ENCODE measurements at regions not wholly inside any gene's neighbourhood (a gene's known extent, or its start where the extent isn't known, plus 50 kb on each side); places are given as distances from the start of the nearest gene placed in this dataset.

DNA sequence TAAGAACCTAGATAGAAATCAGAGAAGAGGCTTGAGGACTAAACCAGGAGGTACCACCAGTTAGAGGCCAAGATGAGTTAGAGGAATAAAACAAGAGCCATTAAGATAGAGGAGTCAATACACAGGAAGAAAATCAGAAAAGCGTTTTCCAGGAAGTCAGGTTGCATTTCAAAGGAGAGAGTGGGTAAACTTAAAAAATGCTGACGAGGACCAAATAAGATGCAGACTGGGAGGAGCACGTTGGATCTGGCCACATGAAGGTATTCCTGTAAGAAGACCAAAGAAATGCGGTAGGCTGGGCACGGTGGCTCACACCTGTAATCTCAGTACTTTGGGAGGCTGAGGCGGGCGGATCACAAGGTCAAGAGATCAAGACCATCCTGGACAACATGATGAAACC, 533.1 kb upstream of the TENM3 start:
- intact Hi-C loops (cut with DNase I; ENCODE audit: low total_unique reads): no loop called here
- no peak for DNase-seq (ENCODE audit: low spot score in 2 of 2)
- TF ChIP-seq, protein P1, sequence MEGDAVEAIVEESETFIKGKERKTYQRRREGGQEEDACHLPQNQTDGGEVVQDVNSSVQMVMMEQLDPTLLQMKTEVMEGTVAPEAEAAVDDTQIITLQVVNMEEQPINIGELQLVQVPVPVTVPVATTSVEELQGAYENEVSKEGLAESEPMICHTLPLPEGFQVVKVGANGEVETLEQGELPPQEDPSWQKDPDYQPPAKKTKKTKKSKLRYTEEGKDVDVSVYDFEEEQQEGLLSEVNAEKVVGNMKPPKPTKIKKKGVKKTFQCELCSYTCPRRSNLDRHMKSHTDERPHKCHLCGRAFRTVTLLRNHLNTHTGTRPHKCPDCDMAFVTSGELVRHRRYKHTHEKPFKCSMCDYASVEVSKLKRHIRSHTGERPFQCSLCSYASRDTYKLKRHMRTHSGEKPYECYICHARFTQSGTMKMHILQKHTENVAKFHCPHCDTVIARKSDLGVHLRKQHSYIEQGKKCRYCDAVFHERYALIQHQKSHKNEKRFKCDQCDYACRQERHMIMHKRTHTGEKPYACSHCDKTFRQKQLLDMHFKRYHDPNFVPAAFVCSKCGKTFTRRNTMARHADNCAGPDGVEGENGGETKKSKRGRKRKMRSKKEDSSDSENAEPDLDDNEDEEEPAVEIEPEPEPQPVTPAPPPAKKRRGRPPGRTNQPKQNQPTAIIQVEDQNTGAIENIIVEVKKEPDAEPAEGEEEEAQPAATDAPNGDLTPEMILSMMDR (IDR thresholded peaks at IDR 0.05): no peak
- no peak for TF ChIP-seq POLR2A (IDR thresholded peaks at IDR 0.05)
- 92% methylated on average over 7 of the region's 7 CpGs for WGBS, 2 donors
- H3K4me3 ChIP-seq (ENCODE audit: low read depth, poor library complexity, severe bottlenecking): no peak overlapping the region

DNA sequence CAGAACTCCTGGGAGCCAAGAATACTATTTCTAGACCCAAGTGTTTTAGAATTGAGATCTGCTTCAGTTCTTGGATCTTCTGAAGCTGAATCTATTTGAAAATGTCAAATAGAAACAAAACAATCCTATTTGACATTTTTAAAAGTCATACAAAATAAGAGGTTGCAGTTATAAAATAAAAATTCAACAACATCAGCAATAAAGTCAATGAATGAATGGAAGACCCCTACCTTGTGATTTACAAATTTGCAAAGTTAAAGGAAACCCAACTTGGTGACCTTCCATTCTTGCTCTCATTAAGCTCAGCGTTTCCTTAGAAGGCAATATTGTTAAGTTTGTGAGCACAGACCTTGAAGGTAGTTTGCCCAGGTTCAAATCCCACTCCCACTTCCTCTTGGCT, 531.8 kb upstream of the TENM3 start:
- 72 to 83% methylated on average over 1 of the region's 1 CpG for WGBS, 2 donors
- intact Hi-C loops (cut with DNase I; ENCODE audit: low total_unique reads): no loop called here
- TF ChIP-seq, protein P1 (IDR thresholded peaks at IDR 0.05): no peak
- TF ChIP-seq POLR2A (IDR thresholded peaks at IDR 0.05): no peak
- no peak for DNase-seq (ENCODE audit: low spot score in 2 of 2)
- no peak overlapping the region for H3K4me3 ChIP-seq (ENCODE audit: low read depth, poor library complexity, severe bottlenecking)

DNA sequence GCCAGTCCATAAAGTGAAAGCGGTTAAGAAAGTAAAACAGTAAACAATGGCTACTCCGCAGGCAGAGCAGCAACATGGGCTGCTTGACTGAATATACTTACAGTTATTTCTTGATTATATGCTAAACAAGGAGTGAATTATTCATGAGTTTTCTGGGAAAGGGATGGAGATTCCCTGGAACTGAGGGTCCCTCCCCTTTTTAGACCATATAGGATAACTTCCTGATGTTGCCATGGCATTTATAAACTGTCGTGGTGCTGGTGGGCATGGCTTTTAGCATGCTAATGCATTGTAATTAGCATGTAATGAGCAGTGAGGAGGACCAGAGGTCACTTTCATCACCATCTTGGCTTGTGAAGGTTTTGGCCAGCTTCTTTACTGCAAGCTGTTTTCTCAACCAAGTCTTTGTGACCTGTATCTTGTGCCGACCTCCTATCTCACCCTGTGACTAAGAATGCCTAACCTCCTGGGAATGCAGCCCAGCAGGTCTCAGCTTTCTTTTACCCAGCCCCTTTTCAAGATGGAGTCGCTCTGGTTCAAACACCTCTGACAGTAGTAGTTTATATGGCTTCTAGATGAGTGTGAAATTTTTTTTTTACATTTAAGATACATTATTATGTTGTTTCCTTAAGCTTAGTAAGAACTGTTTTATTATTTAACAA, 514.8 kb upstream of the TENM3 start:
- TF ChIP-seq, protein P1 (IDR thresholded peaks at IDR 0.05): no peak
- no peak for TF ChIP-seq POLR2A (IDR thresholded peaks at IDR 0.05)
- intact Hi-C loops (cut with DNase I; ENCODE audit: low total_unique reads): no loop called here
- no peak overlapping the region for H3K4me3 ChIP-seq (ENCODE audit: low read depth, poor library complexity, severe bottlenecking)
- WGBS, 2 donors: 59 to 73% methylated on average over 5 of the region's 5 CpGs
- DNase-seq (ENCODE audit: low spot score in 2 of 2): no peak

DNA sequence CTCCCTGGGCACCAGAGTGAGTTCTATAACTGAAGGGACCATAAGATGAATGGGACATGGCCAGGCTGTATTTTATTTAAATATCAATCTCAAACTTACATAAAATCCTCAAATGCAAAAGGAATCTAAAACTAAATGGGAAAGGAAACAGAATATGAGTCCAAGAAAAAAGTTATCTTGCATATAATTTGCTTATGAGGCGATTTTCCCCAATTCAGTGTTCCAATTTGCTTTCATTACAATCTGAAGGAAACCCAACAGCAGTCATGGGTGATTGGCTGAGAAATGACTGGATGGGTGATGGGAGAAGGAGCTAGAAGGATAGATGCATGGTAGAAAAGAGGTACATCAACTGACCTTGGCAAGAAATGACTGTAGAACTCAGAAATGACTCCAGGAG, 511.3 kb upstream of the TENM3 start:
- TF ChIP-seq POLR2A (IDR thresholded peaks at IDR 0.05): no peak
- TF ChIP-seq, protein P1 (IDR thresholded peaks at IDR 0.05): no peak
- no peak for DNase-seq (ENCODE audit: low spot score in 2 of 2)
- intact Hi-C loops (cut with DNase I; ENCODE audit: low total_unique reads): no loop called here
- no peak overlapping the region for H3K4me3 ChIP-seq (ENCODE audit: low read depth, poor library complexity, severe bottlenecking)
- 82 to 83% methylated on average over 1 of the region's 1 CpG for WGBS, 2 donors

DNA sequence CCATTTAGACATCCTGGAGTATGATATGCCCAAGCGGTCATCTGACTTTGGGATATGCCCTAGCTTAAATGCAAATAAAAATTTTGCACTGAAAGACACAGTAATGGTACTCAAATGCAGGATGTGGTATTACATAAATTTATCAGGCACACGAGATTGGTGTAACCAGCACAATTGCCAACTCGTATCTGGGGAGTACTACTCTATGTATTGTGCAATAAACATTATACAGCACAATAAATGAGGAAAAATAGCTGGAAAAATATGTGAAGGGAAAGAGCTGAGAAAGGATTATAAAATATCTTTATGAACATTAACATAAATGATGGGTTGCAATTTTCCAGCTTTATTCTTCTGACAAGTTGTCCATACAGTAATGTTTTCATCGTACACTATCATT, 505.5 kb upstream of the TENM3 start:
- DNase-seq (ENCODE audit: low spot score in 2 of 2): no peak
- intact Hi-C loops (cut with DNase I; ENCODE audit: low total_unique reads): no loop called here
- TF ChIP-seq, protein P1 (IDR thresholded peaks at IDR 0.05): no peak
- no peak for TF ChIP-seq POLR2A (IDR thresholded peaks at IDR 0.05)
- H3K4me3 ChIP-seq (ENCODE audit: low read depth, poor library complexity, severe bottlenecking): no peak overlapping the region
- 80 to 82% methylated on average over 4 of the region's 4 CpGs for WGBS, 2 donors

DNA sequence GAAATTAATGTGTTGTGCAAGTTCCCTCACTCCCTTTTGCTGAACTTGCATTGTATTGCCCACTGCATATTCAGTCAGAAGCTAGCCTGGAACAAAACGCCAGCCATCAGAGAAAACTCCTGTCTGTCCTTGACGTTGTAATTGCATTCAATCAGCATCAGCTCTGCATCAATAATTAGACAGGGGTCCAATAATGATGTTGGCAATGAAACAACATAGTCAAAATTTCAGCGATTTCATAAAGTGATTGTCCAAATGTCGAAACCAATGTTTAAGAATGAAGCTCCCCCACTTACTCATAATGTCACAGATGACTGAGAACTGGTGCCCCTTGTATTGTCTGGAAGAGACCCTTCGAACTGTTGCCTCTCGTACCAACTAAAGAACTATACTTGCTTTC, 504.2 kb upstream of the TENM3 start:
- WGBS, 2 donors: 84 to 85% methylated on average over 6 of the region's 6 CpGs
- H3K4me3 ChIP-seq (ENCODE audit: low read depth, poor library complexity, severe bottlenecking): no peak overlapping the region
- intact Hi-C loops (cut with DNase I; ENCODE audit: low total_unique reads): no loop called here
- TF ChIP-seq POLR2A (IDR thresholded peaks at IDR 0.05): no peak
- TF ChIP-seq, protein P1 (IDR thresholded peaks at IDR 0.05): no peak
- DNase-seq (ENCODE audit: low spot score in 2 of 2): no peak
